ENCODE measurements at regions not wholly inside any gene's neighbourhood (a gene's known extent, or its start where the extent isn't known, plus 50 kb on each side); places are given as distances from the start of the nearest gene placed in this dataset.

DNA sequence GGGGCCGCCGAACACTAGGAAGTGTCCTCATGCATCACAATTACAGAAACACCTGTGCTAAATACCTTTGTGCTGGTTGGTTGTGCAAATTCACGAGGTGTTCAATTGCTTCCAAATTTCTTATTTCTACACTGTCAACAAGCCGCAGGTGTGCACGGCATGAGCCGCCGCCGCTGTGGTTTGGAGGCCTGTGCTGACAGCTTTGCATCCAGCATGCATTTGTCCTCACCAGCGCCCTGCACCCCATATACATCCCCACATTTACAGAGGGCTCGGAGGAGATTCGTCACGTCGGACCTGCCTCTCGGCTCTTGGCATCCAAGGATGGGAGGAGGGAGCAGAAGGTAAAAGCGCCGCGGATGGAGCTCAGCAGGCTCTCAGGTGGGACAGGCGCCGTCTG is 305.3 kb upstream of the MKI67 start:
- no peak for DNase-seq

DNA sequence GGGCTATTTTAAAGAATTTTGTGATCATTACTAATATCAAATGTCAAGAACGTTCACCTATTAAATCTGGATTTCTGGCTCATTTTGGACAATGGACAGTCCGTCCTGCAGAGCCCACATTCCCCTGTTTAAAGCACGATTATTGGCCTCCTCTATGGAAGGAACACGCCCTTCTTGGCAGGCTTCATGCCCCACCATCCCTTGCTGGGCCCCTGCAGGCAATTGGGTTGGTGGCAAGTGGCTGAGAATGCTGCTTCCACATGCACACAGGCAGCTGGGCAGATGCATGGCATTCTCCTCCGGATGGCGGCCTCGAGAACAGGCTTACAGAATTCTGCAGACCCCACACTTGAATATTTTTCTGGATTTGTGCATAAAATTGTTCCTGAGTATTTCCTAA is 305.8 kb upstream of the MKI67 start:
- DNase-seq: no peak

DNA sequence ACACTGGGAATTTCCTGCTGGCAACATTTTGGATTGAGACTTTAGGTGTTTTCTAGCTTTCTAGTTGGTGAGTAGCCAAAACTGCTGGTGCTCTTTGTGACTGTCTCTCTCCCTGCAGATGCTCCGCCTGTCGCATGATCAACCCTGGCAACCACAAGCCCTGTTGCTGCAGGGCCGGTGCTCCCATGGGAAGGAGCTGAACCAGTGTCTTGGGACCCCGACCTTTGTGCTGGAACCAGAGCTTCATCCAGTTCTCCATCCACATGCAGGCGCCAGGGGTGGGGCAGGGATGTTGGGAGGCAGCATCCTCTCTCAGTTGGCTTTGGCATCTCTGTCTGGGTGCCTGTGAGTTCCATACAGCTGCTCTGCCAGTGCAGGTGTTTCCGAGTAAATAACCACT is 306.2 kb upstream of the MKI67 start:
- no peak for DNase-seq

DNA sequence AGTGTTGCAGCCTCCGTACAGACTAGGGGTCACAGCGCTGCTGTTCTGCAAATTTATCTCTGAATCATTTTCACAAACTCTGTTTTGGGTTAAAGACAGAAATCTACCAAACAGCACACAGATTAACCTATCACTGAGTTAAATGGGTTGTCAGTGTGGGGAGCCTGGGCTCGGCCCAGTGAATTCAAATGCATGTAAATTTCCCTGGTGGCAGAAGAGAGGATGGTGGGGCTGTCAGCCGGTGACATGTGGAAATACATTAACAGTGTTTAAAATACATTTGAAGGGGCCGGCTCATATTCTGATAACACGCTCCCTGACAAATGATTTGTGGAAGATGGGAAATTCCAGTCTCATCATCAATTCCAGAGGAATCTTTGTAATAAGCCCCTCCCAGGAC is 309.6 kb upstream of the MKI67 start:
- DNase-seq: no peak

DNA sequence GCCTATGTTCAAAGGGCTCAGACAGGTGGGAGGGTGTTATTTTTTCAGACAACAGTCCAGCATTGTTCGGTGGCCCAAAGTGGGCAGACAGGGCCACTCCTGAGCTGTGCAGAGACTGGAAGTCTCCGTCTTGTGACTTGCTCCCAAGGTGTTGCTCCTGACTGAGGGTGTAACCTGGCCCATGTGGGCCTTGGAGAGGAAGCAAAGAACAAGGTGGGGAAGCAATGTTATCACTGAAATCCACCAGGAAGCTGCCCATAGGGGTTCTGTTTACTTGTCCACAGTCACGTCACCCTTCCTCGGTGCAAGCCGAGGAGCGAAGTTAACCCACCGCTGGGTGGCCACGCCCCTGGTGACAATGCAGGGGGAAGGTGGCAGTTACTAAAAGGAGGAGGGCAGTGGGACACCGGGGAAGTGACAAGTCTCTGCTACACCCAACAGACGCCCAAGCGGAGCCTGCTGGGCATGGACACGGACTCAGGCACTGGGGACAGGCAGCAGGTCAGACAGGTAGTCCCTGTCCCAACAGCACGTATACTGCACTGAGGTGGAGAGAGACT is 311.6 kb upstream of the MKI67 start:
- DNase-seq: no peak

DNA sequence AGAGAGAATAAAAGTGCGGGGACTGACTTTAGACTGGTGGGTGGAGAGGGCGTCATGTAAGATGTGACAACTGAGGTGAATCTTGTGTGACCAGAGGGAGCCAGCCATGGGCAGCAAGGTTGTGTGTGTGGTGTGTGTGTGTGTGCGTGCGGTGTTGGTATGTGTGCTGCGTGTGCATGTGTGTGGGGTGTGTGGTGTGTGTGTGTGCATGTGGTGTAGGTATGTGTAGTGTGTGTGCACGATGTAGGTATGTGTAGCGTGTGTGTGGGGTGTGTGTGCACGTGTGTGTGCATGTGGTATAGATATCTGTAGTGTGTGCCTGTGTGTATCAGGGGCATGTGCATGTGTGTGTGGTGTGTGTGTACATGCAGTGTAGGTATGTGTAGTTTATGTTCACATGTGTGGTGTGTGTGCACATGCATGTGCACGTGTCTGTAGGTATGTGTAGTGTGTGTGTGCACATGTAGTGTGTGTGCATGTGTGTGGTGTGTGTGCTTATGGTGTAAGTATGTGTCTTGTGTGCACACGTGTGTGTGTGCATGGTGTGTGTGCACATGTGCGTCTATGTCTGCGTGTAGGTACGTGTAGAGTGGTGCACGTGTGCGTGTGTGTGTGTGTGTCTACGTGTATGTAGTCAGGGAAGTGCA is 312.3 kb upstream of the MKI67 start:
- no peak for DNase-seq

DNA sequence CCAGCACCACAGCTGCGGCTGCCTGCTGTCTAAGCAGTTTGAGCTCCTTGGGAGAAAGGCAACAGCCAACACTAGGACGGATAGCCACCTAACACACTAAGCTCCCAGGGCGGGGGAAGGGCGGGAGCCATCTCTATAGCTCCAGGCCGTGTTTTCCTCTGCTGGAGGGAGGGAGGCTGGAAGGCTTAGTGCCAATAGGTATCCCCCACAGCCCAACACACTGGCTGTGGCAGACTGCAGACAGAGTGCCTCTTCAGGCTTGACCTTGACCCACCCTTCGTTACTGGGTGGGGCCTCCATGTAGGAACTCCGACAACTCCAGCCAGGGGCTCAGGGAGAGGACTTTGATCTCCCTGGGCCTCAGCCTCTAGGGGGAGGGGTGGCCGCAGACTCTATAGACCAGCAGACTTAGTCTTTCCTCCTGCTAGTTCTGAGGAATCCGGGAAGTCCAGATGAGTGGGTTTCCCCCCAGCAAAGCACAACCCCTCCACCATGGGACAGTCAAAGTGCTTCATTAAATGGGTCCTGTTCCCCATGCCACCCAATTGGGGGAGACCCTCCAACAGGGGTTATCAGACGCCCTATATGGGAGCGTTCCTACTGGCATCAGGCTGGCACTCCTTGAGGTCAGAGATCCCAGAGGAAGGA is 314.4 kb upstream of the MKI67 start:
- no peak for DNase-seq

DNA sequence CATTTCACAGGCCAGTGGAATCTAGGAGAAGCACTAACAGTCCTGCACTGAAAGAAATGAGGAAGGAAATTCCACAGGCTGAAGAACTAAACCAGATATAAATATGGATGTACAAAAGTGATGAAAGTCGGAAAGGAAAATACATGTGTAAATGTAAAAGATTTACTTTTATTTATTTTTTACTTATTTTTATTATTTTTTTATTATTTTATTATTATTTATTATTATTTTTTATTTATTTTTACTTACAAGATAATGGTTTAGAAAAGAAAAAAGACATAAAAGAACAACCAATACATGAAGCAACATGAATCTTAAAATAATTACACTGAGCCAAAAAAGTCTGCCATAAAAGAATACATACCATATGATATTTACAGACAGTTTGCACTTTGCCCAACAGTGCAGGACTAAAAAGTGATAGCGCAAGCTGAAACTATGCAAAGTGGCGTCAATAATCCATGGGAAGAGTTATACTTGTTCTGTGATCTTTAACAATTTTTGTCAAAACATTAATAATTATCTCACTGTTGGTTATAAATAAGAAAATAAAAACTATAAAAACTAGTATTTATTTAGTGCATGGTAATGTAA is 317.8 kb upstream of the MKI67 start:
- DNase-seq: no peak

DNA sequence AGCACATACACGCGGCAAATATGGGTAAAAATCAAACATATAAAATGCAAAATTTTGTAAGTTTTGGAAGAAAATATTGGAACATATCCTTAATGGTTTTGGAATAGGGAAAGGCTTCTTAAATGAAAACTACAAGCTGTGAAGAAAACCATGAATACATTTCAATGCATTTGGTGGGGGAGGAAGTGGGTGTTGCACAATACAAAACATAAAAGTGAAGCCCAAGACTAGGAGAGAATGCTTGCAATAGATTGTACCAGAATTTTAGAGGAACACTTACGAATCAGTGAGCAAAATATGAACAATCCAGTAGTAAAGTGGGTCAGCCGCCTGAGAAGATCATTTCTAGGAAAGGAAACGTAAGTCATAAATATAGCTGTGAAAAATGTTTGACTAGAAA is 322.6 kb upstream of the MKI67 start:
- DNase-seq: no peak

DNA sequence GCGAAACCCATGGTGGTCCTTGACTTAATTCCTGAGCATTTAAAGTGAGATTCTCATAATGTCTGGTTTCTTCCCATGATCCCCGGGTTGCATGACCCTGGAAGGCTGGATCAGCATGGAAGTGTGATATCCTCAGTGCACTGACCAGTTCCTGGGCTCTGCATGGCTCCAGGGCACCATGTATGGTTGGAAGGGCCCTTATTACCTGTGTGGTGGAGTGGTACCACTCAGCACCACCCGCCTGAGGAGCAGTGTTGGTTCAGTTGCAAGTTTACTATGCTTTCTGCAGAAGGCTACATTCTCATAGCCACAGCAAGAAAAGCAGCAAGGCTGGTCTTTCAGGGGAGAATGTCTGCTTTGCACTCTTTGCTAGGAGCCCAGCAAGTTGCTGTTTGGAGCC is 325.7 kb upstream of the MKI67 start:
- no peak for DNase-seq

DNA sequence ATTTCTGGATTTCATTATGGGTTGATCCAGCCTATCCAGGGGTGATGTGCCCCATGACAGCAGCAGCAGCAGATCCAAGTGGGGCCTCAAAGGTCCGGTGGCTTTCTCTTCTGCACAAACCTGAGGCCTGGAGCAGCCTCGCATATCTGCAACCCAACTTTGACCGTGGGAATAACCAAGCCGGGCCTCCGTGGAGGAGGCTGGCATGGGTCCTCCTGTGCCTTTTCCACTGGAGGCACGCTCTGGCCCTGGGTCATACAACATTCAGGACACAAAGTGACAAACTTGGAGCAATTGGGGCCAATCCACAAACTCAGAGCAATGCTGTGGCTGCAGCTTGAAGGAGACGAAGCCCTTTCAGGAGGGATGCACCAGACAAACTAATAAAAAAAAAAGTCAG is 330.0 kb upstream of the MKI67 start:
- no peak for DNase-seq

DNA sequence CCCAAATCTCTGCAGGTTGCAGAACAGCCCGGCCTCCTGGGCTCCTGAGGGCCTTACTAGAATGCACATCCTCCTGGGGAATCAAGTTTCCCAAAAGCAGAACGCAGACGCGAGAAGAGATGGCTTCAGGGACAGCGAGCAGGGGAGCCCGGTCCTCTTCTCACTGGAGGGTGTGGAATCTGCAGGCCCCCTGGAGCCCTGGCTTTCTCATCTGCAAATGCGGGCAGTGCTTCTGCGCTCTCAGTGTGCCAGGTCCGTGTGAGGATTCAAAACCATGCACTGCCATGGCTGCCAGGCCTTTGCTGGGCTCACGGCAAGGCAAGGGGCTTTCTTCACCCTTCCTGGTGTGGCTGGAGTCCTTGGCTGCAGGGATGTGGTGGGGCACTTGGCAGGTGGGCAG is 330.9 kb upstream of the MKI67 start:
- DNase-seq: no peak

DNA sequence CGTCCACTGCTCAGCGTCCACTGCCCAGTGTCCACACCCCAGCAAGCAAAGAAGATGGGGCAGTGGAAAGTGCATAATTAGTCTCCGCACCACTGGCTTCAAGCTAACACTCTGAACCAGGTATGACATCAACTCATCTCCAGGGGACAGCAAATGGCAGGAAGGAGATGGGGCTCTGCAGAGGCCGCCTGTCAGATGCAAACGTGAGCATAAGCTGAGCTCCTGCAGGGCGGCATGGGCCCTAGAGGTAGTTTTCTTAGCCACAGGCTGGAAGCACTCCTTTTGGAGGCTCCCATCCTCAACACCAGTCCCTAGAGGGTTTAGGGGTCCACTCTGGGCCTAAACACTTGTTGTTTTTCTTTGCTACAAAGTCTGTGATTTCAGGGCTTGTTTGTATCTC is 335.8 kb upstream of the MKI67 start:
- no peak for DNase-seq

DNA sequence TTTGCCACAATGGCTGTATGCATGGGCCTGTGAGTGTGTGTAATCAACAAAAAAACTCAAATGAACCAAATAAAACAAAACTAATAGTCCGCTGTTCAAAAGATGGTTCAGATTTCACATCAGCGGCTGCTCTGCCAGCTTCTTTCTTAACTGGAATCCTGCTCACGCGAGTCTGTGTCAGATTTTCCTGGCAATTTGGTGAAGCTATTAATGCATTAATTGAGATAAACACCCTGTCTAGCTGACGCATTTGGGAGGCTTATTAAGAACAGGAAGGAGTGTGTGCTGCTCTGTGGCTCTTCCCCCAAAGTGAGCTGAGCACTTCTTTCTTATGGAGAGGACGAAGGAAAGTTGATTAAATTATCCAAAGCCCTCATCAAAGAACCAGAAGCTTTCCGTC is 336.6 kb upstream of the MKI67 start:
- DNase-seq: no peak

DNA sequence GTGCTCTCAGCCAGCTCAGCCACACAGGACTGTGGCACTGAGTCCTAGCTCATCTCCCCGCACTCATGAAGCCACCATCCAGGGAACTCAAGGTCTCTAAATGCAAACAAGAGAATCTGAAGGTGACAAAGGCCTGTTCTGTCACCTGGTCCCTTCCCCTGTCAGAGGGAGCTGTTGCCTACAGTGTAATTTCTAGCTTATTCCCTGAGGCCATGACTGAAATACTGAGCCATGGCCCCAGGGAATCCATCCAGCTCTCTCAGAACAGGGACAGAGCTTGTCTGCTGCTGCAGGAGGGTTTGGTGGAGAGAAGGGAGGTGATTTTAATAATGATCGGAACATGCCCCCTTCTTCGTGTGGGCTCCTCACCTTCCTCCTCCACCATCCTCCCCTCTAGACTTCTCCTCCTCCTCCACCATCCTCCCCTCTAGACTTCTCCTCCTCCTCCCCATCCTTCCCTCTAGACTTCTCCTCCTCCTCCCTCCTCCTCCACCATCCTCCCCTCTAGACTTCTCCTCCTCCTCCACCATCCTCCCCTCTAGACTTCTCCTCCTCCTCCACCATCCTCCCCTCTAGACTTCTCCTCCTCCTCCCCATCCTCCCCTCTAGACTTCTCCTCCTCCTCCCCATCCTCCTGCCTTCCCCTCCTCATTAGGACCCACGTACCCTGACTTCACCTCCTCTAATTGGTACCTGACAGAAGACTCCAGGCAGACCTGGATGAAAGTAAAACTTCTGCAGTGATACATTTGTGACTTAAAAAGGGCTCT is 338.0 kb upstream of the MKI67 start:
- DNase-seq: no peak

DNA sequence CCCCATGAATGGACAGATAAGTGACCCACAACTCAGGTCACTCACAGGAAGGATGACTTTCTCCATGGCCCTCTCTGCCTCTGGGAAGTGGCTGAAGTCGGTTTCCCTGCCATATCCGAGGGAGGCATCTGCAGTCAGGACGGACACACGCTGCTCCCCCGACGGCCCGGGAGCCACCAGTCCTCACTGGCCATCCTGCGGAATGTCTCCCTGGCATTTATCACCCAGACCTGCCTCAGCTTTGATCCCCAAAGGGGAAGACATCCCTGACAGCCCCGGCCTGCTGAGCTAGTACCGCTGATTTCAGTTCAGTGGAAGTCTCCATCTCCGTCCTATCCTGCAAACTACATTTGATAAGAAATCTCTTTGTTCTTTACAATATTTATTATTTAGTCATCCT is 339.5 kb upstream of the MKI67 start:
- no peak for DNase-seq

DNA sequence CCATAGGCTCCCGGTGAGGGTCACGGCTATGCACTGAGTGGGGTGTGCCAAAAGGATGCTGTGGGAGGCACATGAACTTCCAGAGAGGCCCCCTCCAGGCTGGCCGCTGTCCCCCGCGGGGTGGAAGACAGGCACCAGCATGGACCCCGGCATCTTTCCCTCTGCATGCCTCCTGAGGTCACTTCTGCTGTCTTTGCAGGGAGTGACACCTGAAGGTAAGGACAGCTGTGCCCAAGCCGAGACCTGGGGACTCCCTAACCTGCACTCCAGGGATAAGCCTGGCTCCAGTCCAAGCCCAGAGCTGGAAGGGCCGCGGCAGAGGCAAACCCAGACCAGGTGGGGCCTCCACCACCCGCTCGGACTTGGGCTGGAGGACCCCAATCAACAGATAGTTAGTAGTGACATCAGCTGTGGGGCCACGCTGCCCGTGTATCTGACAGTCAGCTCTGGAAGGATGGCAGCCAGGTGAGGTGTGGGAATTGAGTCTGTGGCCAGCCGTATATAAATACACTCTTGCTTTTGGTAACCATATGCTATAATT is 340.7 kb upstream of the MKI67 start:
- DNase-seq: no peak

DNA sequence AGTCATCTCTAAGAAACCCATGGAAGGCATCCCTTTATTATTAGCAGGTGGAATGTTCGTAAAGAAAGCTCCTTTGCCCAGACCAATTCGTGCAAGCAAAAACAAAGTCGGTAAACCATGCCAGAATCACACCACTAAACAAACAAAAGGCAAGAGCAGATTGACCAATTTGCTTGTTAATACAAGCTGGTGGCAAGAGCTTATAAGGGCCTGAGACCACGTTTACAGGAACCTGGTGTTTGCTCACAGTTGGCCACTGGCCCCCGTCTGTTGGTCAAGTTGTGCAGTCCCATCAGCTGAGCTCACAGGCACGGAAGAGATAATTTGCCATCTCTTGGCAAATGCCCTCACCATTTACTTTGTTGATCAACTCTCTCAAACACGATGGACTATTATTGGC is 342.2 kb upstream of the MKI67 start:
- peak; percentile 43 for DNase-seq

DNA sequence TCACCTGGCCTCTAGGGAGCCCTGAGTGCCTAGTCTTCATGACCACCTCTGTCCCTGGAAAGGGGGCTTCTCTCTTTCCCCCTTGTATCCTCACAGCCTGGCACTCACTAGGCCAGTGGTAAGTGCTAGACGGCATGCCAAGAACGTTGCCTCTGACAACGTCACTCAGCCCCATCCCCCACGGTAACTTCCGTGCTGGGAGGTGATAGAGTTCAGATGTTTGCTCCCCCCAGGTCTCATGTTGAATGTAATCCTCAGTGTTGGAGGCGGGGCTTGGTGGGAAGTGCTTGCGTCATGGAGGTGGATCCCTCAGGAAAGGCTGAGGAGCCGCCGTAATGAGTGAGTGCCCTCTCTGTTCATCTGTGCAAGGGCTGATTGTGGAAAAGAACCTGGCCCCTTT is 343.3 kb upstream of the MKI67 start:
- DNase-seq: no peak

DNA sequence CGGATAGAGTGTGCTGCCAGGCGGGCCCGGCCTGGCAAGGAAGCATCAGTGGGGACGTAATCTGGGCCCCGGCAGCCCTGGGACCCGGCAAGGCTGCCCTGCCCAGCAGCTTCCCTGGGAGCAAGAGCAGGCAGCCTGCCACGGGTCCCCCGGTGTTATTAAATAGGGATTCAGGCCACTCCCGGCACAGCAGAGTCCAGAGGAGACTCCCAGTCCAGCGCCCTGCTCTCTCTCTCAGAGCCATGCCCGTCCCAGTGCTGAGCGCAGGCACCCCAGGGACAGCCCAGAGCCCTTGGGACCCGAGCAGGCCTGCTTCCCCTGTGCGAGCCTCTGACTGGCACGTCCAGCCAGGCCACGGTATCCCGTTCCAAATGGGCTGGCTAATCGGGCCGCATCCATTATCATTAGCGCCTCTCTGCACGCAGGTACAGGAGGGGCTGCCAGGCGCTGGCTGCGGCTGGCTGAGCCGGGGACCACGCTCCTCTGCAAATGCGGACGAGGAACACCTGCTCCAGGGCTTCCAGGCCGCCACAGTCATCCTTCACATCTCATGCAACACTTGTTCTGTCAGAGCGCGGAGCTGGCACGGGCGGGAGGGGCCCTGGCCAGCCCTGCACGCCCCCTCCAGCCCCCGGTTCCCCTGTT is 344.2 kb upstream of the MKI67 start:
- no peak for DNase-seq

DNA sequence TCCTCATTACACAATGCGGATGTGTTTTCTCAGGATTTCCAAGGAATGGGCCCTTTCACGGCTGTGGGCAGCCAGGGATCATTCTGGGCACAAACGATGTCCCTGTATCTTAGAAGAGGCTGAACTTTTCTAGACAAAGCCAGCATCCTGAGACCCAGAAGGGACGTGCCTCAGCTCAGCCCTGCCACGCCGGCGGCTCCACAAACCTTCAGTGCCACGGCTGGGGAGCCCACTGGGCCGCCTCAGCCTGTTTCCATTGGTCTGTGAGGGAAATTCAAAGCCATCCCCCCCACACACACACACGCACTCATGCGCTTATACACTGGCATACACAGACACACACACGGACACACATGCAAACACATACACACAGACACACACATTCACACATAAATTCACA is 344.9 kb upstream of the MKI67 start:
- DNase-seq: no peak

DNA sequence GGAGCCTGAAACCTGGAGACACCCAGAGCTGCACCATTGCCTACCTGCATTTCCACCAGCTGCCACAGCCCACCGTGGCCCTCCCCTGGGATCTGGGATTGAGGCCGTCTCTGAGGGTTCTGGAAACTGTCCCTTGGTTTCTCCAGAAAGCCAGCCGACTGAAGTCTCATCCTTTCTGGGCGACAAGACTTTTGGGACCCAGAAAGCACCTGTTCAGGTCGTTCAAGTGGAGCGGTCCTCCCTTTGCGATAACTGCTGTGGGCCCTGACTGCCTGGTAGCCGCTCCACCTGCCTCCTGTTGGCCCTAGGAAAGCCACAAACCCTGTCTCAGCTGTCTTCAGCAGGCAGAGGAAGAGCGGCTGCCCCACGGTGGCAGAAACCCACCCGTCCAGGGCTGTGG is 346.0 kb upstream of the MKI67 start:
- no peak for DNase-seq

DNA sequence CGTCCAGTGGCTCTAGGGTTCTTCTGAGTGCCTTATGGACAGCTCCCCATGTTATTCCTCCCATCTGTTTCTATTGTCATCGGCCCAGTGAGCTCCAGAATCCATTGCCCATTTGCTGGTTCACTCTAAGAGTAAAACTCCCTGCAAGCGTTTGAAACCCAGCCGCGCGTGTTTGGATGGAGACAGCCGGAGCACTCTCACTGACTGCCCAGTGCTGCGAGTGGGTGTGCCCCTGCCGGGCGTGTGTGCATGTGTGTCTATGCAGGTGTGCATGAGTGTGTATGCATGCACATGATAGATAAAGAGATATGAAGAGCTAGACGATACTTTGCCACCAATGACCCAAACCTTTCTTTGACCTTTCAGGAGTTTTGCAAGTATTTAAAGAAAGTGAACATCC is 347.2 kb upstream of the MKI67 start:
- DNase-seq: no peak

All from NCI-H2029 (cell line).